Left ventricle myocardium inferior (tissue), 1 donor: ENCODE measurements at regions not wholly inside any gene's neighbourhood (a gene's known extent, or its start where the extent isn't known, plus 50 kb on each side); places are given as distances from the start of the nearest gene placed in this dataset.

Experiments used
- DNase-seq: peaks from one replicate; pipeline ENCODE4 v3.0.0-alpha.2; 2020
- H3K27ac ChIP-seq: fragments of 200-600 bp; replicated peaks from 2 replicates; pipeline ENCODE4 v1.8.0; 2021
- H3K27me3 ChIP-seq: fragments of 200-600 bp; 2 replicates; pipeline ENCODE4 v1.8.0; 2021; ENCODE audit warnings: low read depth
- H3K36me3 ChIP-seq: fragments of 200-600 bp; 2 replicates; pipeline ENCODE4 v1.8.0; 2021
- H3K4me1 ChIP-seq: fragments of 200-600 bp; 2 replicates; pipeline ENCODE4 v1.8.0; 2021
- H3K4me3 ChIP-seq: fragments of 200-600 bp; 2 replicates; pipeline ENCODE4 v1.8.0; 2021; ENCODE audit warnings: mild to moderate bottlenecking, moderate library complexity
- H3K9me3 ChIP-seq: fragments of 200-600 bp; replicated peaks from 2 replicates; pipeline ENCODE4 v1.8.0; 2021
- CTCF ChIP-seq: fragments of 200-600 bp; IDR thresholded peaks from 2 replicates; pipeline ENCODE4 v1.8.0; 2021; ENCODE audit warnings: antibody characterized with exemption, mild to moderate bottlenecking, borderline replicate concordance
- intact Hi-C: fragments of 100-400 bp; cut with micrococcal nuclease; formaldehyde crosslinking; loops from one replicate; pipeline ENCODE4 v1.11.0; 2022
- donor health status: DM: no; HTN: yes; CAD: no; lungs with severe emphysema.

- no peak for TF ChIP-seq CTCF
- intact Hi-C loops = no loop called here
- H3K9me3 ChIP-seq = no peaks in the 10 kb centered on the region
- H3K27me3 ChIP-seq = peaks cover 32% of the 10 kb centered on the region
- no peak overlapping the region for H3K27ac ChIP-seq
- no peaks in the 10 kb centered on the region for H3K36me3 ChIP-seq
- DNase-seq = no peak
- peaks cover 6% of the 10 kb centered on the region for H3K4me1 ChIP-seq
- H3K4me3 ChIP-seq = no peak overlapping the region
These were observed 163.5 kb downstream of the KIF26A start for GRCh38 chr14:104301731-104302460.

GRCh38 chr14:104302794-104303405 lies 164.5 kb downstream of the KIF26A start:
- Histone ChIP-seq H3K4me1 (peaks cover 6% of the 10 kb centered on the region), H3K4me3 (no peak overlapping the region), H3K27ac (no peak overlapping the region), H3K27me3 (peaks cover 36% of the 10 kb centered on the region), H3K9me3 (no peaks in the 10 kb centered on the region), H3K36me3 (no peaks in the 10 kb centered on the region)
- no peak for DNase-seq
- TF ChIP-seq CTCF = no peak
- intact Hi-C loops = no loop called here

- Histone ChIP-seq H3K9me3 (no peaks in the 10 kb centered on the region), H3K27ac (no peak overlapping the region), H3K36me3 (no peaks in the 10 kb centered on the region), H3K4me1 (peaks cover 6% of the 10 kb centered on the region), H3K4me3 (no peak overlapping the region), H3K27me3 (peaks cover 39% of the 10 kb centered on the region)
- TF ChIP-seq CTCF = no peak
- intact Hi-C loops = no loop called here
- no peak for DNase-seq
These were observed 165.5 kb downstream of the KIF26A start for GRCh38 chr14:104303705-104304425.

- H3K4me3 ChIP-seq = no peak overlapping the region
- intact Hi-C loops = no loop called here
- DNase-seq = no peak
- H3K4me1 ChIP-seq = peaks cover 4% of the 10 kb centered on the region
- TF ChIP-seq CTCF = no peak
- H3K27me3 ChIP-seq = peaks cover 39% of the 10 kb centered on the region
- H3K27ac ChIP-seq = no peak overlapping the region
- H3K9me3 ChIP-seq = no peaks in the 10 kb centered on the region
- no peaks in the 10 kb centered on the region for H3K36me3 ChIP-seq
These were observed 166.3 kb downstream of the KIF26A start for GRCh38 chr14:104304451-104305351.
